Activated CD8-positive, alpha-beta T cell treated with anti-CD3 and anti-CD28 coated beads for 36 hours (primary cell): ENCODE measurements at regions not wholly inside any gene's neighbourhood (a gene's known extent, or its start where the extent isn't known, plus 50 kb on each side); places are given as distances from the start of the nearest gene placed in this dataset.

Experiments
- ATAC-seq: fragments of 200-7000 bp; cut with Tn5 transposase; one replicate; pipeline ENCODE4 v1.10.0; 2021; ENCODE audit warnings: mild to moderate bottlenecking, moderate library complexity
- CTCF ChIA-PET: fragments of 350-600 bp; sonication (Branson Sonifier 250); formaldehyde crosslinking; loops from one replicate; lab custom pipeline; 2021; ENCODE audit warnings: antibody characterized with exemption; lab: Charles Lee
- POLR2A ChIA-PET: fragments of 350-600 bp; sonication (Branson Sonifier 250); formaldehyde crosslinking; loops from one replicate; lab custom pipeline; 2021; ENCODE audit warnings: antibody characterized with exemption; lab: Charles Lee
- DNase-seq: peaks from one replicate; pipeline ENCODE4 v3.0.0-alpha.2; 2020
- H3K27ac Mint-ChIP-seq: one replicate; pipeline ENCODE4 v1.8.0; 2021; ENCODE audit warnings: mild to moderate bottlenecking, mixed read lengths
- H3K27me3 Mint-ChIP-seq: one replicate; pipeline ENCODE4 v1.8.0; 2021; ENCODE audit warnings: mixed read lengths
- H3K36me3 Mint-ChIP-seq: one replicate; pipeline ENCODE4 v1.8.0; 2021; ENCODE audit warnings: low read depth, mixed read lengths
- H3K4me1 Mint-ChIP-seq: one replicate; pipeline ENCODE4 v1.8.0; 2021; ENCODE audit warnings: low read depth, mixed read lengths
- H3K4me3 Mint-ChIP-seq: one replicate; pipeline ENCODE4 v1.8.0; 2021; ENCODE audit warnings: mild to moderate bottlenecking, moderate library complexity, mixed read lengths
- H3K9me3 Mint-ChIP-seq: one replicate; pipeline ENCODE4 v1.8.0; 2021; ENCODE audit warnings: mixed read lengths
- CTCF ChIP-seq: fragments of 200-600 bp; IDR thresholded peaks from one replicate; pipeline ENCODE4 v1.8.0; 2022; ENCODE audit warnings: antibody characterized with exemption, mild to moderate bottlenecking
- intact Hi-C: fragments of 100-400 bp; cut with micrococcal nuclease; formaldehyde crosslinking; loops from one replicate; pipeline ENCODE4 v1.10.0; 2022

GRCh38 chr6:71209626-71210025, 79.0 kb upstream of the OGFRL1 start:
- DNase-seq (no peak), ATAC-seq (no peak)
- ChIA-PET CTCF (no interaction called here), POLR2A (no interaction called here)
- no peak overlapping the region for H3K27ac Mint-ChIP-seq
- H3K27me3 Mint-ChIP-seq, result no peaks in the 10 kb centered on the region
- no peaks in the 10 kb centered on the region for H3K36me3 Mint-ChIP-seq
- H3K4me1 Mint-ChIP-seq, result no peaks in the 10 kb centered on the region
- no peak for TF ChIP-seq CTCF
- no peak overlapping the region for H3K4me3 Mint-ChIP-seq
- no peaks in the 10 kb centered on the region for H3K9me3 Mint-ChIP-seq
- intact Hi-C loops, result no loop called here

DNA sequence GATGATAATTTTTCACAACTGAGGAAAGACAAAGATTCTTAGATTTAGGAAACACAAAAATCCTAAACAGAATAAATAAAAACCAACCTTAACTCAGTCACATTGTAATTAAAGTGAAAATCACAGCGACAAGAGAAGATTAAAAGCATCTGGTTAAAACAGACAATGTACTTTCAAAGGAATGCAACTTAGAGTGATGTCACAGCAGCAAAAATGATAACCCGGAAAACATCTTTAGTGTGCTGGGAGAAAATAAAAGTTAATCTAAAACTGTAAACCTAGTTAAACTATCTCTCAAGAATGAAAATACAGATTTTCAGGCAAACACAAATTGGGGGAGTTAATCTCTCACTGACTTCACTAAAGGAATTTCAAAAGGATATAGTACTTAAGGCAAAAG, 76.8 kb upstream of the OGFRL1 start:
- DNase-seq (no peak), ATAC-seq (no peak)
- H3K9me3 Mint-ChIP-seq, result no peaks in the 10 kb centered on the region
- no peak overlapping the region for H3K4me3 Mint-ChIP-seq
- no peaks in the 10 kb centered on the region for H3K27me3 Mint-ChIP-seq
- TF ChIP-seq CTCF, result no peak
- H3K27ac Mint-ChIP-seq, result no peak overlapping the region
- ChIA-PET POLR2A (no interaction called here), CTCF (no interaction called here)
- no peaks in the 10 kb centered on the region for H3K36me3 Mint-ChIP-seq
- no peaks in the 10 kb centered on the region for H3K4me1 Mint-ChIP-seq
- intact Hi-C loops, result no loop called here

DNA sequence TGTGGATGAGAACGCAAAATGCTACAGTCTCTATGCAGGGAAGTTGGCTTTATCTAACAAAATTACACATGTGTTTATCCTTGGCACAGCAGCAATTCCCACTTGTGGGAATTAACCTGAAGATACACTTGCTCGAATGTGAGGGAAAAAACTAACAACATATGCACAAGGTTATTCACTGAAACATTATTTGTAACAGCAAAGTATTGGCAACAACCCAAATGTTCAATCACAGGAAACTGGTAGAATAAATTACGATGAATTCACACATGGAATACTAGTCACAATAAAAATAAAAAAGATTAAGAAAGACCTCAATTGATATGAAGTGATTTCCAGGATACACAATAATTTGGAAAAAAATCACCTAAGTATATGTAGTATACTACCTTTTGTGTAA, 68.1 kb upstream of the OGFRL1 start:
- no peaks in the 10 kb centered on the region for H3K27me3 Mint-ChIP-seq
- ATAC-seq (no peak), DNase-seq (no peak)
- H3K4me1 Mint-ChIP-seq, result no peaks in the 10 kb centered on the region
- H3K4me3 Mint-ChIP-seq, result no peak overlapping the region
- intact Hi-C loops, result no loop called here
- H3K9me3 Mint-ChIP-seq, result no peaks in the 10 kb centered on the region
- H3K27ac Mint-ChIP-seq, result no peak overlapping the region
- no peak for TF ChIP-seq CTCF
- ChIA-PET CTCF (no interaction called here), POLR2A (no interaction called here)
- H3K36me3 Mint-ChIP-seq, result no peaks in the 10 kb centered on the region

DNA sequence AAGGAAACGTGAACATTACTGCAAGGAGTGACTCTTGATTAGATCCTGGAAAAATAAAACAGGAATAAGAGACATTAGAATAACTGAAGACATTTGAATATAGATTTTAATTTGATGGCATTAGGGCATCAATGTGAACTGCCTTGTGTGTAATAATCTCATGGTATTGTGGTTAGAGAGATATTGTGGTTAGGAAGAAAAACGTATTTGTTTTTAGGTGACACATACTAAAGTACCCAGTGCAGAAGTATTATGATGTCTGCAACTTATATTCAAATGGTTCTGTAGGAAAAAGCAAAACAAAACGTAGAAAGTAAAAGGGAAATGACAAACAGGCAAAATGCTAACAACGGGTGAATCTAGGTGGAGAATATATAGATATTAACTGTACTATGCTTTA, 65.9 kb upstream of the OGFRL1 start:
- CTCF ChIA-PET, result no interaction called here

GRCh38 chr6:71224011-71224410, 64.6 kb upstream of the OGFRL1 start:
- Mint-ChIP-seq H3K4me3 (no peak overlapping the region), H3K27ac (no peak overlapping the region), H3K27me3 (no peaks in the 10 kb centered on the region), H3K36me3 (no peaks in the 10 kb centered on the region), H3K9me3 (no peaks in the 10 kb centered on the region), H3K4me1 (peaks cover 9% of the 10 kb centered on the region)
- CTCF ChIA-PET, result no interaction called here
- intact Hi-C loops, result no loop called here
- no peak for TF ChIP-seq CTCF
- DNase-seq, result no peak
- POLR2A ChIA-PET, result no interaction called here
- no peak for ATAC-seq

More for the DNA sequence above, 65.9 kb upstream of the OGFRL1 start:
- no peak for DNase-seq
- intact Hi-C loops, result no loop called here
- Mint-ChIP-seq H3K36me3 (no peaks in the 10 kb centered on the region), H3K27ac (no peak overlapping the region), H3K4me1 (peaks cover 2% of the 10 kb centered on the region), H3K9me3 (no peaks in the 10 kb centered on the region), H3K4me3 (no peak overlapping the region), H3K27me3 (no peaks in the 10 kb centered on the region)
- no peak for TF ChIP-seq CTCF
- ATAC-seq, result no peak
- POLR2A ChIA-PET, result no interaction called here
